Nephron (organoid): ENCODE measurements at regions not wholly inside any gene's neighbourhood (a gene's known extent, or its start where the extent isn't known, plus 50 kb on each side); places are given as distances from the start of the nearest gene placed in this dataset.
"Not testable (repeated sequence)": the region's sequence is repeated elsewhere in the genome, so short reads cannot be mapped to it uniquely, and the experiment has no call there.

Experiments
- H3K27ac Mint-ChIP-seq, 3 experiments: 2 replicates each; pipeline ENCODE4 v1.8.0; 2020; ENCODE audit warnings: mixed read lengths in 3 of 3, mild to moderate bottlenecking in 2 of 3, moderate library complexity in 1 of 3
- H3K27me3 Mint-ChIP-seq: 2 replicates; pipeline ENCODE4 v1.8.0; 2021; ENCODE audit warnings: low read depth, mild to moderate bottlenecking, moderate library complexity, mixed read lengths
- H3K36me3 Mint-ChIP-seq: 2 replicates; pipeline ENCODE4 v1.8.0; 2020; ENCODE audit warnings: low read depth, mixed read lengths
- H3K4me1 Mint-ChIP-seq: 2 replicates; pipeline ENCODE4 v1.8.0; 2020; ENCODE audit warnings: mixed read lengths
- H3K4me3 Mint-ChIP-seq, 3 experiments: 2 replicates each; pipeline ENCODE4 v1.8.0; 2020; ENCODE audit warnings: mild to moderate bottlenecking in 3 of 3, mixed read lengths in 3 of 3, moderate library complexity in 2 of 3
- H3K9me3 Mint-ChIP-seq: 2 replicates; pipeline ENCODE4 v1.8.0; 2020; ENCODE audit warnings: mixed read lengths
- CTCF ChIP-seq, 3 experiments: fragments of 200-600 bp; sonication (generic); IDR thresholded peaks; one replicate each; pipeline ENCODE4 v1.5.0; 2021; ENCODE audit warnings: antibody characterized with exemption in 3 of 3; ENCODE audit not compliant: unreplicated experiment in 3 of 3

- Mint-ChIP-seq H3K36me3 (no peaks in the 10 kb centered on the region), H3K4me3 (no peak overlapping the region), H3K9me3 (no peaks in the 10 kb centered on the region), H3K4me1 (no peaks in the 10 kb centered on the region), H3K27me3 (peaks cover 7% of the 10 kb centered on the region), H3K27ac (no peak overlapping the region)
- no peak for TF ChIP-seq CTCF (IDR thresholded peaks at IDR 0.05; ENCODE audit: unreplicated experiment in 3 of 3)
These were observed 139.2 kb upstream of the SOX21 start for GRCh38 chr13:94851576-94851975.

- peaks cover 9% of the 10 kb centered on the region for H3K27me3 Mint-ChIP-seq
- H3K9me3 Mint-ChIP-seq: no peaks in the 10 kb centered on the region
- no peak for TF ChIP-seq CTCF (IDR thresholded peaks at IDR 0.05; ENCODE audit: unreplicated experiment in 3 of 3)
- H3K36me3 Mint-ChIP-seq: no peaks in the 10 kb centered on the region
- no peak overlapping the region for H3K27ac Mint-ChIP-seq
- H3K4me3 Mint-ChIP-seq: no peak overlapping the region
- no peaks in the 10 kb centered on the region for H3K4me1 Mint-ChIP-seq
These were observed 136.9 kb upstream of the SOX21 start for GRCh38 chr13:94849254-94849653.

GRCh38 chr13:94842901-94843300, 130.6 kb upstream of the SOX21 start:
- Mint-ChIP-seq H3K36me3 (no peaks in the 10 kb centered on the region), H3K9me3 (no peaks in the 10 kb centered on the region), H3K4me3 (no peak overlapping the region), H3K27me3 (peaks cover 14% of the 10 kb centered on the region), H3K27ac (no peak overlapping the region), H3K4me1 (no peaks in the 10 kb centered on the region)
- no peak for TF ChIP-seq CTCF (IDR thresholded peaks at IDR 0.05; ENCODE audit: unreplicated experiment in 3 of 3)

GRCh38 chr13:94837056-94837455, 124.7 kb upstream of the SOX21 start:
- not testable (repeated sequence) for H3K4me1 Mint-ChIP-seq, H3K4me3 Mint-ChIP-seq, H3K27ac Mint-ChIP-seq, H3K36me3 Mint-ChIP-seq
- H3K27me3 Mint-ChIP-seq: peaks cover 11% of the 10 kb centered on the region
- peaks cover 16% of the 10 kb centered on the region for H3K9me3 Mint-ChIP-seq

- no peaks in the 10 kb centered on the region for H3K36me3 Mint-ChIP-seq
- peaks cover 13% of the 10 kb centered on the region for H3K4me1 Mint-ChIP-seq
- no peak overlapping the region for H3K4me3 Mint-ChIP-seq
- no peak for TF ChIP-seq CTCF (IDR thresholded peaks at IDR 0.05; ENCODE audit: unreplicated experiment in 3 of 3)
- H3K9me3 Mint-ChIP-seq: peaks cover 3% of the 10 kb centered on the region
- H3K27me3 Mint-ChIP-seq: peaks cover 10% of the 10 kb centered on the region
- H3K27ac Mint-ChIP-seq: no peak overlapping the region
These were observed 117.6 kb upstream of the SOX21 start for GRCh38 chr13:94829837-94830365.

GRCh38 chr13:94829185-94829836, 117.0 kb upstream of the SOX21 start:
- peaks cover 2% of the 10 kb centered on the region for H3K9me3 Mint-ChIP-seq
- peaks cover 11% of the 10 kb centered on the region for H3K27me3 Mint-ChIP-seq
- H3K27ac Mint-ChIP-seq: no peak overlapping the region
- TF ChIP-seq CTCF (IDR thresholded peaks at IDR 0.05; ENCODE audit: unreplicated experiment in 3 of 3): no peak
- H3K4me3 Mint-ChIP-seq: no peak overlapping the region
- H3K36me3 Mint-ChIP-seq: no peaks in the 10 kb centered on the region
- peaks cover 13% of the 10 kb centered on the region for H3K4me1 Mint-ChIP-seq
